Right lobe of liver (tissue), 4 donors: ENCODE measurements at regions not wholly inside any gene's neighbourhood (a gene's known extent, or its start where the extent isn't known, plus 50 kb on each side); places are given as distances from the start of the nearest gene placed in this dataset.

Experiments used
- POLR2A ChIP-seq: fragments of 450-650 bp; IDR thresholded peaks from one replicate; pipeline ENCODE4 v1.6.1; 2017; ENCODE audit warnings: antibody characterized with exemption, mild to moderate bottlenecking
- TF ChIP-seq, protein P1 (sequence below), 4 donors: fragments of 200-600 bp in 3 of 4; fragments of 450-650 bp in 1 of 4; IDR thresholded peaks; one replicate each; pipeline versions ENCODE4 v1.5.1 to v1.8.0; 2016 to 2022; ENCODE audit warnings: antibody characterized with exemption in 4 of 4, mild to moderate bottlenecking in 2 of 4
- donor health status: DM: no; HTN: no; CAD: no.
- donor health status: DM: no; HTN: no; CAD: no.
- donor health status: DM: no; HTN: yes; CAD: no.

DNA sequence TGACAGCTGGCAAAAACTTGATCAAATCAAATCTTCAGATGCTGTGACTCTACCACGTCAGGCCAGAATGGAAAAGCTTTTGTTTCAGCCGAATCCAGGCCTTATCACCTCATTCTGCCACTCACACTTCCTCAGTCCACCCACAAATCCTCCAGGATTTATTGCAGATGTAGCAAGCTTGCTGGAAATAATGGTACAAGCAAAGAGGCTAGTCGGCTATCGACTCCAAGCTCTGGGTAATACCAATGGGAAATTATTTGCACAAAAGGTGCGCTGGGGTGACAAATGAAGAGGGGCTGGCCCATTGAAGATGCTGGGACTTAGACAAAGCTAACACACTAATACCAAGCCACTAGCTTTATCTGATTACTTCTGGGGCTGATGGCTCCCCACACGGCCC, 250.5 kb downstream of the ASCL1 start:
- TF ChIP-seq, protein P1, sequence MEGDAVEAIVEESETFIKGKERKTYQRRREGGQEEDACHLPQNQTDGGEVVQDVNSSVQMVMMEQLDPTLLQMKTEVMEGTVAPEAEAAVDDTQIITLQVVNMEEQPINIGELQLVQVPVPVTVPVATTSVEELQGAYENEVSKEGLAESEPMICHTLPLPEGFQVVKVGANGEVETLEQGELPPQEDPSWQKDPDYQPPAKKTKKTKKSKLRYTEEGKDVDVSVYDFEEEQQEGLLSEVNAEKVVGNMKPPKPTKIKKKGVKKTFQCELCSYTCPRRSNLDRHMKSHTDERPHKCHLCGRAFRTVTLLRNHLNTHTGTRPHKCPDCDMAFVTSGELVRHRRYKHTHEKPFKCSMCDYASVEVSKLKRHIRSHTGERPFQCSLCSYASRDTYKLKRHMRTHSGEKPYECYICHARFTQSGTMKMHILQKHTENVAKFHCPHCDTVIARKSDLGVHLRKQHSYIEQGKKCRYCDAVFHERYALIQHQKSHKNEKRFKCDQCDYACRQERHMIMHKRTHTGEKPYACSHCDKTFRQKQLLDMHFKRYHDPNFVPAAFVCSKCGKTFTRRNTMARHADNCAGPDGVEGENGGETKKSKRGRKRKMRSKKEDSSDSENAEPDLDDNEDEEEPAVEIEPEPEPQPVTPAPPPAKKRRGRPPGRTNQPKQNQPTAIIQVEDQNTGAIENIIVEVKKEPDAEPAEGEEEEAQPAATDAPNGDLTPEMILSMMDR (IDR thresholded peaks at IDR 0.05) = no peak
- no peak for TF ChIP-seq POLR2A
